RWPE2 (cell line): ENCODE measurements at regions not wholly inside any gene's neighbourhood (a gene's known extent, or its start where the extent isn't known, plus 50 kb on each side); places are given as distances from the start of the nearest gene placed in this dataset.
A peak's percentile ranks its signal among the peaks of the same experiment; 100 is the strongest.

ENCODE experiments used
- ATAC-seq: fragments of 200-7000 bp; cut with Tn5 transposase; 3 replicates; pipeline ENCODE4 v1.9.1; 2021; ENCODE audit warnings: low read depth
- DNase-seq: peaks from one replicate; pipeline ENCODE4 v3.0.0-alpha.2; 2020; ENCODE audit warnings: low spot score
- H3K27ac ChIP-seq: fragments of 450-650 bp; 2 replicates; pipeline ENCODE4 v1.5.1; 2017; ENCODE audit warnings: mild to moderate bottlenecking; ENCODE audit not compliant: poor library complexity, severe bottlenecking
- H3K27me3 ChIP-seq: fragments of 250-450 bp; sonication (Bioruptor Pico); 2 replicates; pipeline ENCODE4 v1.5.1; 2021; ENCODE audit warnings: mild to moderate bottlenecking, moderate library complexity; ENCODE audit not compliant: insufficient read depth, poor library complexity, severe bottlenecking
- H3K36me3 ChIP-seq: fragments of 250-450 bp; sonication (Bioruptor Pico); 2 replicates; pipeline ENCODE4 v1.5.1; 2020; ENCODE audit warnings: low read depth, mild to moderate bottlenecking, moderate library complexity
- H3K4me1 ChIP-seq: fragments of 250-450 bp; sonication (Bioruptor Pico); 2 replicates; pipeline ENCODE4 v1.5.1; 2021; ENCODE audit warnings: mild to moderate bottlenecking, moderate library complexity; ENCODE audit not compliant: insufficient read depth, poor library complexity, severe bottlenecking
- H3K4me3 ChIP-seq: fragments of 250-450 bp; sonication (Bioruptor Pico); 2 replicates; pipeline ENCODE4 v1.5.1; 2021; ENCODE audit warnings: mild to moderate bottlenecking, moderate library complexity; ENCODE audit not compliant: severe bottlenecking
- H3K9me3 ChIP-seq: fragments of 250-450 bp; sonication (Bioruptor Pico); 2 replicates; pipeline ENCODE4 v1.5.1; 2021; ENCODE audit warnings: mild to moderate bottlenecking, moderate library complexity; ENCODE audit not compliant: severe bottlenecking
- CTCF ChIP-seq: fragments of 450-650 bp; IDR thresholded peaks from one replicate; pipeline ENCODE4 v1.5.1; 2017; ENCODE audit warnings: mild to moderate bottlenecking, moderate library complexity; ENCODE audit not compliant: poor library complexity, severe bottlenecking

GRCh38 chr15:46567968-46568367 lies 933.1 kb downstream of the SQOR start:
- H3K27me3 ChIP-seq = no peaks in the 10 kb centered on the region
- no peak overlapping the region for H3K27ac ChIP-seq
- no peak for DNase-seq
- TF ChIP-seq CTCF = no peak
- no peaks in the 10 kb centered on the region for H3K9me3 ChIP-seq
- no peaks in the 10 kb centered on the region for H3K36me3 ChIP-seq
- ATAC-seq = no peak; the same call in 2 of the 3 replicates
- no peaks in the 10 kb centered on the region for H3K4me1 ChIP-seq
- H3K4me3 ChIP-seq = no peak overlapping the region

GRCh38 chr15:46569781-46570180 lies 935.0 kb downstream of the SQOR start:
- Histone ChIP-seq H3K27ac (no peak overlapping the region), H3K9me3 (no peaks in the 10 kb centered on the region), H3K4me3 (no peak overlapping the region), H3K4me1 (no peaks in the 10 kb centered on the region), H3K27me3 (no peaks in the 10 kb centered on the region), H3K36me3 (no peaks in the 10 kb centered on the region)
- ATAC-seq = no peak
- no peak for DNase-seq
- no peak for TF ChIP-seq CTCF

- no peaks in the 10 kb centered on the region for H3K36me3 ChIP-seq
- no peaks in the 10 kb centered on the region for H3K9me3 ChIP-seq
- H3K4me3 ChIP-seq = no peak overlapping the region
- H3K27ac ChIP-seq = no peak overlapping the region
- no peaks in the 10 kb centered on the region for H3K4me1 ChIP-seq
- ATAC-seq (peak; percentile 97), DNase-seq (peak; percentile 51)
- no peaks in the 10 kb centered on the region for H3K27me3 ChIP-seq
- TF ChIP-seq CTCF = no peak
These were observed 942.0 kb downstream of the SQOR start for GRCh38 chr15:46576646-46577395.

- TF ChIP-seq CTCF = no peak
These were observed 942.9 kb downstream of the SQOR start for GRCh38 chr15:46577767-46578166.

GRCh38 chr15:46580487-46580886 lies 945.7 kb downstream of the SQOR start:
- no peak overlapping the region for H3K4me3 ChIP-seq
- no peaks in the 10 kb centered on the region for H3K4me1 ChIP-seq
- no peak overlapping the region for H3K27ac ChIP-seq
- DNase-seq (no peak), ATAC-seq (no peak)
- TF ChIP-seq CTCF = no peak
- no peaks in the 10 kb centered on the region for H3K27me3 ChIP-seq
- no peaks in the 10 kb centered on the region for H3K9me3 ChIP-seq
- no peaks in the 10 kb centered on the region for H3K36me3 ChIP-seq

More at GRCh38 chr15:46577767-46578166, 942.9 kb downstream of the SQOR start:
- DNase-seq = no peak
- no peak for ATAC-seq
- Histone ChIP-seq H3K27me3 (no peaks in the 10 kb centered on the region), H3K27ac (no peak overlapping the region), H3K36me3 (no peaks in the 10 kb centered on the region), H3K4me1 (no peaks in the 10 kb centered on the region), H3K4me3 (no peak overlapping the region), H3K9me3 (no peaks in the 10 kb centered on the region)
